ENCODE measurements at regions not wholly inside any gene's neighbourhood (a gene's known extent, or its start where the extent isn't known, plus 50 kb on each side); places are given as distances from the start of the nearest gene placed in this dataset.

GRCh38 chr2:75288760-75289159 is 89.4 kb upstream of the TACR1 start:
- no peaks in the 10 kb centered on the region for H4K20me1 ChIP-seq (ENCODE audit: insufficient read depth, low read length)
- H3K79me2 ChIP-seq (ENCODE audit: insufficient read depth, low read depth, low read length): no peaks in the 10 kb centered on the region
- no peaks in the 10 kb centered on the region for H3K9me3 ChIP-seq (ENCODE audit: low read length)
- no TSS peak for BruUV-seq (replicated peaks)
- POLR2A ChIA-PET: no interaction called here
- intact Hi-C loops (cut with micrococcal nuclease; ENCODE audit: unreplicated experiment): no loop called here
- DNase-seq (ENCODE audit: low spot score): no peak
- TF ChIP-seq EZH2phosphoT487 (IDR thresholded peaks at IDR 0.05; ENCODE audit: borderline replicate concordance, low read depth, low read length) (no peak), CTCF (conservative IDR thresholded peaks at IDR 0.05; ENCODE audit: low read length) (no peak)
- CTCF ChIA-PET (ENCODE audit: unreplicated experiment): no interaction called here
- no peaks in the 10 kb centered on the region for H3K4me1 ChIP-seq (ENCODE audit: insufficient read depth, low read length, poor library complexity, severe bottlenecking)
- no peak overlapping the region for H3K27ac ChIP-seq (ENCODE audit: low read depth, low read length, poor library complexity, severe bottlenecking)
- no peak overlapping the region for H3K4me2 ChIP-seq (ENCODE audit: low read length)
- no peak overlapping the region for H2AFZ ChIP-seq (ENCODE audit: low read length)
- no peak overlapping the region for H3K4me3 ChIP-seq (ENCODE audit: low read depth, low read length, poor library complexity, severe bottlenecking)
- H3K9me2 ChIP-seq (ENCODE audit: insufficient read depth, low read length): no peaks in the 10 kb centered on the region
- H3K36me3 ChIP-seq (ENCODE audit: insufficient read depth, low read length): no peaks in the 10 kb centered on the region

DNA sequence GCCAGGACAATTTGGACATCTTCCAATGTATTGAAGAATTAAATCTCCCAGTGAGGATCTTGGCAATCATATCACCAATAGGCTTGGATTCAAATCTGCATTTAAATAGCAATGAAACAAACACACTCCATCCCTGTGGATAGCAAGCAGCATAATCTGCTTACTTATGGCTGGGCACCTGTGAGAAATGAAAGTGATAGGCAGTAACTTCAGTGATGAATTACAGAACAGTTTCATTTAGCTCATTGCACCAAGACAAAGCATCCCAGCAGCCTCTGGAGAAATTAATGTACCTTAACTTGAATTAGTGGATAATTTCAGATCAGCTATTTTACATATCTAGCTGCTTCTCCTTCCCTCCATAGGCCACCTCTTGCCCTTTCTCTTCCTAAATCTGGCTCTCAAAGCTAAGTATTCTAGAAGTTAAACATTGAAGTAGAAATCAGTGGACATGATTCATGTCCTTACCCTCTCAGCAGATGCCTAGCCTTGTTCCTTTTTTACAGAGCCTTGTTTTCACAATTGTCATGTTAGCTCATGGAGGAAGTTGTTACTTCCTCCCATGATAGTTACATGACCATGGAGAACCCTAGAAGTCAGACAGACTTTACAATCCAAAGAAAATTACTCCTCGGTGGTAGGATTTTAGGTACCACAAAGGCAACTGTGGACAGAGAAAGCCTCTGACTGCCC is 88.5 kb upstream of the TACR1 start:
- Histone ChIP-seq H3K4me1 (ENCODE audit: insufficient read depth, low read length, poor library complexity, severe bottlenecking) (no peaks in the 10 kb centered on the region), H3K27ac (ENCODE audit: low read depth, low read length, poor library complexity, severe bottlenecking) (no peak overlapping the region), H4K20me1 (ENCODE audit: insufficient read depth, low read length) (no peaks in the 10 kb centered on the region), H3K9me3 (ENCODE audit: low read length) (no peaks in the 10 kb centered on the region), H3K36me3 (ENCODE audit: insufficient read depth, low read length) (no peaks in the 10 kb centered on the region), H3K79me2 (ENCODE audit: insufficient read depth, low read depth, low read length) (no peaks in the 10 kb centered on the region), H3K4me2 (ENCODE audit: low read length) (no peak overlapping the region), H2AFZ (ENCODE audit: low read length) (no peak overlapping the region), H3K4me3 (ENCODE audit: low read depth, low read length, poor library complexity, severe bottlenecking) (no peak overlapping the region), H3K9me2 (ENCODE audit: insufficient read depth, low read length) (no peaks in the 10 kb centered on the region)
- CTCF ChIA-PET (ENCODE audit: unreplicated experiment): no interaction called here
- no peak for TF ChIP-seq CTCF (conservative IDR thresholded peaks at IDR 0.05; ENCODE audit: low read length)
- no peak for TF ChIP-seq EZH2phosphoT487 (IDR thresholded peaks at IDR 0.05; ENCODE audit: borderline replicate concordance, low read depth, low read length)
- intact Hi-C loops (cut with micrococcal nuclease; ENCODE audit: unreplicated experiment): no loop called here
- POLR2A ChIA-PET: interaction anchor here (0.7 kb wide), 1 partner anchor 55 kb away, joined by 4 read pairs; no protein-coding TSS in a partner anchor
- no peak for DNase-seq (ENCODE audit: low spot score)
- no TSS peak for BruUV-seq (replicated peaks)

GRCh38 chr2:75284345-75284744 is 85.0 kb upstream of the TACR1 start:
- Histone ChIP-seq H4K20me1 (ENCODE audit: insufficient read depth, low read length) (no peaks in the 10 kb centered on the region), H2AFZ (ENCODE audit: low read length) (no peak overlapping the region), H3K9me3 (ENCODE audit: low read length) (no peaks in the 10 kb centered on the region), H3K4me1 (ENCODE audit: insufficient read depth, low read length, poor library complexity, severe bottlenecking) (no peaks in the 10 kb centered on the region), H3K9me2 (ENCODE audit: insufficient read depth, low read length) (no peaks in the 10 kb centered on the region), H3K4me2 (ENCODE audit: low read length) (no peak overlapping the region), H3K79me2 (ENCODE audit: insufficient read depth, low read depth, low read length) (no peaks in the 10 kb centered on the region), H3K4me3 (ENCODE audit: low read depth, low read length, poor library complexity, severe bottlenecking) (no peak overlapping the region), H3K36me3 (ENCODE audit: insufficient read depth, low read length) (no peaks in the 10 kb centered on the region), H3K27ac (ENCODE audit: low read depth, low read length, poor library complexity, severe bottlenecking) (no peak overlapping the region)
- POLR2A ChIA-PET: no interaction called here
- no TSS peak for BruUV-seq (replicated peaks)
- TF ChIP-seq EZH2phosphoT487 (IDR thresholded peaks at IDR 0.05; ENCODE audit: borderline replicate concordance, low read depth, low read length): no peak
- no peak for TF ChIP-seq CTCF (conservative IDR thresholded peaks at IDR 0.05; ENCODE audit: low read length)
- intact Hi-C loops (cut with micrococcal nuclease; ENCODE audit: unreplicated experiment): no loop called here
- DNase-seq (ENCODE audit: low spot score): no peak
- CTCF ChIA-PET (ENCODE audit: unreplicated experiment): no interaction called here

Data from OCI-LY7 (cell line).